H1 (cell line): ENCODE measurements at regions not wholly inside any gene's neighbourhood (a gene's known extent, or its start where the extent isn't known, plus 50 kb on each side); places are given as distances from the start of the nearest gene placed in this dataset.

Source experiments
- CTCF ChIA-PET: fragments of 300-600 bp; sonication (Branson Sonifier 250); formaldehyde crosslinking; loops from one replicate; lab custom pipeline; 2021; ENCODE audit not compliant: partially characterized antibody; lab: Charles Lee
- POLR2A ChIA-PET: fragments of 300-600 bp; sonication (Branson Sonifier 250); formaldehyde crosslinking; loops from one replicate; lab custom pipeline; 2021; ENCODE audit warnings: inconsistent platforms; ENCODE audit not compliant: partially characterized antibody; lab: Charles Lee
- DNase-seq, 2 experiments: peaks; one replicate each; pipeline versions ENCODE4 v3.0.0 to v3.0.0-alpha.2; 2010 to 2022; ENCODE audit warnings: low spot score in 2 of 2, low read depth in 1 of 2, mixed read lengths in 1 of 2
- FAIRE-seq: peaks from 2 replicates; lab custom pipeline; 2011; peaks lifted over from hg19 to GRCh38; lab: Jason Lieb, UNC
- H2AFZ ChIP-seq: 2 replicates; pipeline ENCODE4 v1.8.1; 2012; ENCODE audit warnings: low read length, inconsistent platforms
- H2AK5ac ChIP-seq: 2 replicates; pipeline ENCODE4 v1.6.1; 2013; ENCODE audit warnings: low read depth, low read length
- H2BK120ac ChIP-seq: replicated peaks from 2 replicates; pipeline ENCODE3; 2013; ENCODE audit warnings: low read depth, low read length, inconsistent platforms
- H2BK12ac ChIP-seq: 2 replicates; pipeline ENCODE4 v1.6.1; 2013; ENCODE audit warnings: low read depth, low read length
- H2BK15ac ChIP-seq: 2 replicates; pipeline ENCODE4 v1.6.1; 2013; ENCODE audit warnings: low read length
- H2BK20ac ChIP-seq: 2 replicates; pipeline ENCODE4 v1.6.1; 2013; ENCODE audit warnings: low read length
- H2BK5ac ChIP-seq: 2 replicates; pipeline ENCODE4 v1.6.1; 2013; ENCODE audit warnings: low read depth, low read length
- H3K14ac ChIP-seq: 2 replicates; pipeline ENCODE4 v1.6.1; 2013; ENCODE audit warnings: inconsistent platforms; ENCODE audit not compliant: insufficient read length
- H3K18ac ChIP-seq: 2 replicates; pipeline ENCODE4 v1.6.1; 2013; ENCODE audit warnings: low read length; ENCODE audit errors: extremely low read depth
- H3K23ac ChIP-seq: 2 replicates; pipeline ENCODE4 v1.6.1; 2013; ENCODE audit warnings: inconsistent platforms; ENCODE audit not compliant: insufficient read length
- H3K23me2 ChIP-seq: 2 replicates; pipeline ENCODE4 v1.6.1; 2013; ENCODE audit warnings: low read depth, low read length
- H3K27ac ChIP-seq: 2 replicates; pipeline ENCODE4 v1.6.1; 2011; ENCODE audit warnings: low read depth, low read length, inconsistent platforms
- H3K27me3 ChIP-seq, 4 experiments: replicated peaks in 1 of 4; 1 replicate in 1 of 4; 2 replicates in 3 of 4; pipeline versions ENCODE4 v1.6.1 to v1.8.1; 2011 to 2013; ENCODE audit warnings: low read length in 3 of 4, mild to moderate bottlenecking in 3 of 4, inconsistent platforms in 2 of 4, mixed read lengths in 2 of 4, moderate library complexity in 1 of 4; ENCODE audit not compliant: control insufficient read depth in 3 of 4, insufficient read depth in 3 of 4; ENCODE audit errors: extremely low read depth in 1 of 4
- H3K36me3 ChIP-seq, 4 experiments: 2 replicates each; pipeline versions ENCODE4 v1.6.1 to v1.8.1; 2011 to 2013; ENCODE audit warnings: mild to moderate bottlenecking in 4 of 4, low read length in 3 of 4, moderate library complexity in 2 of 4, control low read depth in 1 of 4, inconsistent platforms in 1 of 4; ENCODE audit not compliant: insufficient read depth in 4 of 4, control insufficient read depth in 2 of 4
- H3K4ac ChIP-seq: replicated peaks from 2 replicates; pipeline ENCODE3; 2013; ENCODE audit warnings: low read length, low read depth, mixed read lengths, inconsistent platforms; ENCODE audit not compliant: insufficient read length
- H3K4me1 ChIP-seq, 4 experiments: replicated peaks in 1 of 4; 1 replicate in 1 of 4; 2 replicates in 3 of 4; pipeline versions ENCODE4 v1.6.1 to v1.8.1; 2011 to 2013; ENCODE audit warnings: low read length in 3 of 4, inconsistent platforms in 2 of 4, mixed read lengths in 1 of 4; ENCODE audit not compliant: insufficient read depth in 4 of 4, control insufficient read depth in 3 of 4
- H3K4me2 ChIP-seq, 2 experiments: 2 replicates each; pipeline versions ENCODE4 v1.6.1 to v1.8.1; 2011 to 2013; ENCODE audit warnings: low read depth in 2 of 2, low read length in 2 of 2, control low read depth in 1 of 2, inconsistent platforms in 1 of 2, mild to moderate bottlenecking in 1 of 2; ENCODE audit not compliant: insufficient read depth in 1 of 2
- H3K4me3 ChIP-seq, 4 experiments: fragments of 200-600, 300-600 bp in 1 of 4; sonication (generic), shearing (Covaris generic), sonication (Bioruptor Twin) in 1 of 4; 2 replicates each; pipeline versions ENCODE4 v1.5.1 to v1.8.1; 2011 to 2016; ENCODE audit warnings: low read length in 4 of 4, low read depth in 3 of 4, control low read depth in 2 of 4, inconsistent platforms in 2 of 4, mild to moderate bottlenecking in 2 of 4, mixed read lengths in 1 of 4, moderate library complexity in 1 of 4; ENCODE audit not compliant: insufficient read depth in 2 of 4; ENCODE audit errors: extremely low read depth in 1 of 4
- H3K56ac ChIP-seq: replicated peaks from 2 replicates; pipeline ENCODE3; 2013; ENCODE audit warnings: low read depth, mild to moderate bottlenecking, mixed read lengths, low read length, inconsistent platforms; ENCODE audit not compliant: insufficient read length
- H3K79me1 ChIP-seq: 2 replicates; pipeline ENCODE4 v1.6.1; 2013; ENCODE audit warnings: low read depth, low read length, control low read depth
- H3K79me2 ChIP-seq, 2 experiments: 2 replicates each; pipeline versions ENCODE4 v1.6.1 to v1.8.1; 2012 to 2013; ENCODE audit warnings: low read length in 2 of 2, mild to moderate bottlenecking in 2 of 2, inconsistent platforms in 1 of 2; ENCODE audit not compliant: insufficient read depth in 2 of 2, control insufficient read depth in 1 of 2
- H3K9ac ChIP-seq, 4 experiments: replicated peaks in 1 of 4; 1 replicate in 1 of 4; 2 replicates in 3 of 4; pipeline versions ENCODE4 v1.6.1 to v1.8.1; 2011 to 2013; ENCODE audit warnings: low read depth in 3 of 4, low read length in 3 of 4, control low read depth in 2 of 4, mild to moderate bottlenecking in 2 of 4, moderate library complexity in 2 of 4, inconsistent platforms in 1 of 4; ENCODE audit errors: extremely low read depth in 1 of 4
- H3K9me3 ChIP-seq, 2 experiments: 2 replicates each; pipeline versions ENCODE4 v1.6.1 to v1.8.1; 2012 to 2013; ENCODE audit warnings: mild to moderate bottlenecking in 2 of 2, moderate library complexity in 2 of 2, control low read depth in 1 of 2, inconsistent platforms in 1 of 2, low read depth in 1 of 2, low read length in 1 of 2, mixed read lengths in 1 of 2; ENCODE audit not compliant: insufficient read depth in 2 of 2
- H4K20me1 ChIP-seq, 2 experiments: replicated peaks in 1 of 2; 2 replicates each; pipeline versions ENCODE3 to v1.8.1; 2011 to 2013; ENCODE audit warnings: inconsistent platforms in 2 of 2, low read length in 2 of 2, mild to moderate bottlenecking in 1 of 2; ENCODE audit not compliant: insufficient read depth in 2 of 2, control insufficient read depth in 1 of 2
- H4K5ac ChIP-seq: 2 replicates; pipeline ENCODE4 v1.6.1; 2013; ENCODE audit warnings: low read length, low read depth, mixed read lengths, inconsistent platforms; ENCODE audit not compliant: insufficient read length
- H4K8ac ChIP-seq: 2 replicates; pipeline ENCODE4 v1.8.0; 2013; ENCODE audit warnings: mild to moderate bottlenecking, moderate library complexity, low read length, inconsistent platforms; ENCODE audit not compliant: insufficient read depth; ENCODE audit errors: extremely low read depth
- H4K91ac ChIP-seq: replicated peaks from 2 replicates; pipeline ENCODE3; 2013; ENCODE audit warnings: low read length, mixed read lengths, inconsistent platforms; ENCODE audit not compliant: insufficient read length
- CHD1 ChIP-seq: IDR thresholded peaks from 2 replicates; pipeline ENCODE4 v1.6.1; 2012; ENCODE audit warnings: low read depth, low read length, improper control_type of control experiment
- EP300 ChIP-seq, 2 experiments: IDR thresholded peaks; 1 replicate in 1 of 2; 2 replicates in 1 of 2; pipeline ENCODE4 v1.6.1; 2011 to 2012; ENCODE audit warnings: low read depth in 2 of 2, low read length in 2 of 2, mild to moderate bottlenecking in 2 of 2, borderline replicate concordance in 1 of 2, inconsistent platforms in 1 of 2, moderate library complexity in 1 of 2
- JUND ChIP-seq: IDR thresholded peaks from 2 replicates; pipeline ENCODE4 v1.6.1; 2011; ENCODE audit warnings: mild to moderate bottlenecking, improper control_type of control experiment, low read length
- SP1 ChIP-seq: IDR thresholded peaks from 2 replicates; pipeline ENCODE4 v1.6.1; 2011; ENCODE audit warnings: low read depth, low read length
- WGBS, 2 experiments: shearing (Covaris generic) in 1 of 2; methylation state at CpG; one replicate each; pipeline versions ENCODE4 v1.1.6 to v1.1.7; 2013 to 2015; ENCODE audit warnings: low lambda C conversion rate in 2 of 2, mixed read lengths in 2 of 2, inconsistent platforms in 1 of 2, low coverage in 1 of 2, missing lambda C conversion rate in 1 of 2; ENCODE audit not compliant: insufficient replicate concordance in 2 of 2, insufficient coverage in 1 of 2, insufficient read length in 1 of 2; ENCODE audit errors: extremely low coverage in 1 of 2, missing lambda C conversion rate in 1 of 2; 5-methylcytosine and 5-hydroxymethylcytosine counted together

DNA sequence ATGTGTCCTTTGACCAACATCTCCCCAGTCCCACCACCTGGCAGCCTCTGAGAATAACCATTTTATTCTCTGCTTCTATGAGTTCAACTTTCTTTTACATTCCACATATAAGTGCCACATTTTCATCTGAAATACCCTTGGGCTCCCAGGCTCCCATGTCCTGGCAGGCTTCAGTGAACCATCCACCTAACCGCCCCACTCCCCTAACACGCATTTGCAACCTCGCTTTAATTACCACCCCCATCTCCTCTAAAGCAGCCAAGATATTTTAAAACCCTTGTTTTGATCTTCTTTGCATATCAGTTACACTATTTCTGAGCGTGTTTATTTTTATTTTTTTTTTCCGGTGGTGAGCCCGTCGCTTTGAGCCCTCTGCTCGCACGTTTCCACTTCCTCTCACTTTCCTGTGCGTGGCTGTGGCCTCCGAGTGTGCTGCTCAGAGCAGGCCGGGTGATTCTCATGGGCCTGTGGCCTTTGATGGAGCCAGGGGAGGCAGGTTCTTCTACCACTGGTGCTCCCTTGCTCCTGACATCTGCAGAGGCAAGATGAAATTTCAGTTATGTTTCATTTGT lies 195.4 kb upstream of the LPP start:
- H4K8ac ChIP-seq: no peak overlapping the region
- H3K9ac ChIP-seq: no peak overlapping the region
- H3K79me1 ChIP-seq: no peaks in the 10 kb centered on the region
- POLR2A ChIA-PET: no interaction called here
- H2BK12ac ChIP-seq: no peak overlapping the region
- no peak overlapping the region for H2AFZ ChIP-seq
- H2AK5ac ChIP-seq: no peak overlapping the region
- H3K4me3 ChIP-seq: no peak overlapping the region
- H4K20me1 ChIP-seq: no peaks in the 10 kb centered on the region
- H4K5ac ChIP-seq: no peak overlapping the region
- H2BK120ac ChIP-seq: no peak overlapping the region
- no peak overlapping the region for H3K4ac ChIP-seq
- no peak overlapping the region for H3K23ac ChIP-seq
- H3K79me2 ChIP-seq: no peaks in the 10 kb centered on the region
- CTCF ChIA-PET: interaction anchor here (1.4 to 1.7 kb wide), 2 partner anchors 21 to 218 kb away, joined by 4 to 5 read pairs; no protein-coding TSS in a partner anchor
- WGBS, 2 experiments: 92% methylated on average over 12 of the region's 12 CpGs; no CpG with 5 or more reads in 1 of the 2 experiments
- peaks cover 0 to 3% (median under 1%) of the 10 kb centered on the region in 4 experiments; a peak in 1 of 7 replicates for H3K4me1 ChIP-seq
- no peaks in the 10 kb centered on the region for H3K27me3 ChIP-seq
- no peak overlapping the region for H2BK20ac ChIP-seq
- no peak overlapping the region for H2BK15ac ChIP-seq
- H3K23me2 ChIP-seq: no peaks in the 10 kb centered on the region
- H3K4me2 ChIP-seq: no peak overlapping the region
- H3K14ac ChIP-seq: no peak overlapping the region
- no peak overlapping the region for H4K91ac ChIP-seq
- FAIRE-seq (no peak), DNase-seq (no peak)
- H2BK5ac ChIP-seq: no peak overlapping the region
- TF ChIP-seq JUND (no peak), CHD1 (no peak), EP300 (IDR thresholded peaks at IDR 0.05; ENCODE audit: borderline replicate concordance in 1 of 2, low read depth in 2 of 2, low read length in 2 of 2) (no peak), SP1 (no peak)
- H3K36me3 ChIP-seq: no peaks in the 10 kb centered on the region
- H3K9me3 ChIP-seq: no peaks in the 10 kb centered on the region
- no peak overlapping the region for H3K56ac ChIP-seq
- H3K27ac ChIP-seq: no peak overlapping the region
- H3K18ac ChIP-seq: no peak overlapping the region
